ENCODE measurements at regions not wholly inside any gene's neighbourhood (a gene's known extent, or its start where the extent isn't known, plus 50 kb on each side); places are given as distances from the start of the nearest gene placed in this dataset.

DNA sequence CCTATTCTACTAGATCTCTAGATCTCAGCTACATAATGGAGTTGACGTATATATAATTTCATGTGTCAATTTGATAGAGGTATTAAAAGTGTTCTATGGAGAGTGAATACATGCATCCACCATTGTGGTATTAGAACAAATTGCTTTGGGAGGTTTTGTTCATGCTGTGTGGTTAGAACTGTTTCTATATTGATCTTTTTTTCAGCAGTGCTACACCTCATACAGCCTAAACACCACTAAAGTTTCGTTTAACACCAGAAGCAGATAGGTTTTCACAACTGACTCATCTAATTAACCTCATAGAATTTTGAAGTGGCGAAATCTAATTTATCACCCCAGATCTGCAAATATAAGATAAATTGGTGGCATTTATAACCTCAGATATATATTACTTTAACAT lies 269.4 kb upstream of the SEMA6A start:
- no peak for DNase-seq (ENCODE audit: low spot score)

DNA sequence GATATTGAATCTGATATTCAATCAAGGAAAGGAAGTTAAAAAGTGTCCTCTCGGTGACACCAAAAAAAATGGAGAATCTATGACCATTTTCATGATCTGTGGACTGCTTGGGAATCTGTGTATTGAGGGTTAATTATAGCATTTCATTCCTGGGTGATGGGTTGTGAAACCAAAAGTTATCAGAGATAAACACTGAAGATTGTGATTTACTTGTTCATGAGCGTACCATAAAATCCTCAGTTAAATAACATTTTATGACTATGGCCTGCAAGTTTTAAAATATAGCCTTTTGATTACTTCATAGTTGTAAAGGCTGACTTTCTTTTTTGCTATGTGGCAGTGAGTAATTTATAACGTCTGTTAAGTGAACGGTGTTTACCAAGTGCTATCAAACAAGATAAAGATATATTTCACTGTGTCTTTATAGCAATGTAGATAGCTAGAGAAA lies 267.9 kb upstream of the SEMA6A start:
- no peak for DNase-seq (ENCODE audit: low spot score)

DNA sequence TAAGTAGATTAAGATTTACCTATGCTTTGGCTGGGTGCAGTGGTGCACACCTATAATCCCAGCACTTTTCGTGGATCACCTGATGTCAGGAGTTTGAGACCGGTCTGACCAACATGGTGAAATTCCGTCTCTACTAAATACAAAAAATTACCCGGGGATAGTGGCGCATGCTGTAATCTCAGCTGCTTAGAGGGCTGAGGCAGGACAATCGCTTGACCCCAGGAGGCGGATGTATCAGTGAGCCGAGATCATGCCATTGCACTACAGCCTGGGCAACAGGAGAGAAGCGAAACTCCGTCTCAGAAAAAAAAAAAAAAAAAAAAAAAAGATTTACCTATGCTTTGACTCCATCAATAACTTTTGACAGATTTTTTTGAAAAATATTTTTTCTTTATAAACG lies 267.1 kb upstream of the SEMA6A start:
- DNase-seq (ENCODE audit: low spot score) = no peak

DNA sequence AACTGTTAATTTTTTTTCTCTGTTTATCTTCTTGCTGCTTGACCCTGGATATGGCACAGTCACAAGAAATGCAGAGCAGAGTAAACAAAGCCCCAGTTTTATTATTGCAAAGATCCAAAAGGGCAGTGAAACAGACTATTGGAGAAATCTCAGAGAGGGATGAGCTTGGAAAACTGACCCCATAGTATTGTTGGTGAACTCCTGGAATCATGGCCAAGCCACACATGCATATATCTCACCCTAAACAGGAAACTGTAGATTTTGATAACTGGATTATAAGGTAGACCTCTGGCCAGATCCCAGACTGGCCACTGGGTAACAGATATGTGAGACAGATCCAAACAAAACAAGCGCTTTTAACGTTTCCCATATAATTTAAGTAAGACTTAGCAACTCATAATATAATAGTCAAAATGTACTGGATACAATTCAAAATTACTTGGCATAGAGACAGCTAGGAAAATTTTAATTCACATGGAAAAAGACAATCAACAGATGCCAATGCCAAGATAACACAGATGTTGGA lies 263.5 kb upstream of the SEMA6A start:
- DNase-seq (ENCODE audit: low spot score) = no peak

DNA sequence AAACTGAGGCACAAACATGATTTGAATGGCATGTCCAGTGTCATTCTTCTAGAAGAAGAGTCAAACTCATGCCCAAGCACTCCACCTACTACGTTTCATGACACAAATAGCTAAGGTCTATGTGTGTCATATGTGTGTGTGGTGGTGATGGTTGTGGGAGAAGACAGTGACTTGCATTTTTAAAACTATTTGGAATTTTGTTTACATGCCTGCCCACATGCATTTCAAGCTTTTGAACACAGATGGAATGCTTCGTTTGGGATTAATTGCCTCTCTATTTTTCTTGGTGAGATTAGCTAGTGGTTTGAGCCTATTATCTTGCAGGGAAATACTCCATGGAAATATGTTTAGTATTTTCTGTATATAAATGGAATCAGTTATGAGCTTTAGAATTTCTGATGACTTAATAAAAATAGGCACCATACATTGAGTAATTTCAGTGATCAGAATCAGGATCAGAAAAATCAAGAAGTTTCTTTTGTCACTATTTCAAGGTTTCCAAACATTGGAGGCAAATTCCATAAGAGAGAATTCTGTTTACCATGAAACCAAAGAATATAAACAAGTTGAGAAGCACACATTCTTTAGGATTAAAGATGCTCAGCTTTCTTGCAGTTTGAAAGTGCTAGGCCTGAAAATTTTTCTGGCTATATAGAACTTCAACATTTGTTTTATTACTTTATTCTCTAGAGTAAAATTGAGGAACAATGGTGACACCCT lies 260.3 kb upstream of the SEMA6A start:
- DNase-seq (ENCODE audit: low spot score) = no peak

DNA sequence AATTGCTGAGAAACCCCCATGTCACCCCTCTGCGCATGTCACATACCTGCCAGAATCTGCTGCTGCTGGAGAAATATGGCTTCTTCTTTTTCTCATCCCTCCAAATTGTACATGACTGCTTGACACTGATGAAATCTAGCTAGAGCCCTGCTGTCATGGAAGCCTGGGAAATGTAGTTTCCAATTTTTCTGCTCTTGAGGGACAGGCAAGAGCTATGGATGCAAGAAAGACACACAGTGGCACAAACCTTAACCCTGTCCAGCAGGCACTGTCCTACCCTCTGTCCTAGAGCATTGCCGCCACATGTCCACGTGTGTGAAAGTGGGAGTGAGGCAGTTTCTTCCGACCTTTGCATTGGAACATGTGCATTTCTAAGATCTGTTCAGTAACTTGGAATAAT lies 255.5 kb upstream of the SEMA6A start:
- DNase-seq (ENCODE audit: low spot score) = no peak

DNA sequence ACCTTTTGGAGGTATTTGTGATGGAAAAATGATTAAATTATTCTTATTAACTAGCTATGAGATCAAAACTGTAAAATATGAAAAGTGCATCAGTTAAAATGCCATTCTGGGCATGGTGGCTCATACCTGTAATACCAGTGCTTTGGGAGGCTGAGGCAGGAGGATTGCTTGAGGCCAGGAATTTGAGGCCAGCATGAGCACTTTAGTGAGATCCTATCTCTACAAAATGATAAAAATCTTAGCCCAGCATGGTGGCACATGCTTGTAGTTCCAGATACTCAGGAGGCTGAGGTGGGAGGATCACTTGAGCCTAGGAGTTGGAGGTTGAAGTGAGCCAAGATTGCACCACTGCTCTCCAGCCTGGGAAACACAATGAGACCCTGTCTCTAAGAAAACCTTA lies 252.5 kb upstream of the SEMA6A start:
- no peak for DNase-seq (ENCODE audit: low spot score)

DNA sequence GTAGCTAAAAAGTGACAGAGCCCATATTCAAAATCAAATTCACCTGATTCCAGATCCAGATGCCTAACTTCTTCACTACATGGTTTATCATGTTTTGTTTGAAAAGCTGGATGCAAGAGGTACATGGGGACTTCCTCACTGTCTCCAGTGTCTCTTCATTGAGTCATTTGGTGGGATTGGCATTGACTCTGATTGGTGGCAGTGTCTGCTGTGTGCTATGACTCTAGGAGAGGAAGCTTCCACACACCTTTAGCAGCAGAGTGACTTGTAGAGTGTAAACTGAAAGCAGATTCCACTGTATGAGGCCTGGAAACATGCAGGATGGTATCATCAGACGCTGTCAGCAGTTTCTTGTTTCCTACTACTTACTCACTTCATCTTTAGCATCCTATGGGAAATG lies 250.9 kb upstream of the SEMA6A start:
- DNase-seq (ENCODE audit: low spot score) = no peak

DNA sequence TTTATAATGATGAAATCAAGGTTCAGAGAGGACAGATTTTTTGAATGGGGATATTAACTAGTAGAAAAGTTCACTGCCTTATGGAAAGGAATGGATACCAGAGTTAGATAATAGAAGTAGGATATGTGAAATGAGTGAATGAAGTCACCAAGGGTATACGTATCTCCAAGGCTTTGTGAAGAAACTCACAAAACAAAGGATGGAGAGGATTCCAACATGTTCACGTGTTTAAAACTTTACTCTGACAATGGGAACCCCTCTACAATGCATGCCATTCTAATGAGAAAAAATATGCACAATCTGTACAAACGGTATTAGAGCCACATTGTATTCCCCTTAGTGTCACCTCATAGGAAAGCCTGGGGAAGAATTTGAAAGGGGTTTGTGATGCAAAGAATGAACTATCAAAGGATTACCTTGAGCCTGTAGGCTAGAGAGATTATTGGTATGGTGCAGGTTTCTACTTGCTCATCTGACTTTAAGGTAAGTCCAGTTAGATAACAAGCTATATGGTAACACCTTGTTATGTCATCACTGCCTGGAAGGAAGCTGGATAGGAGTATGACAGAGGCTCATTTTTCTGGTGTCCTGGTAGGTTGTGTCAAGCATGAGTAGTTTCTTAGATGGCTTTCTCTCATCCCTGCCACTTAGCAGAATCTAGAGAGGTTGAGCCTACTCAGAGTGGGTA lies 250.3 kb upstream of the SEMA6A start:
- DNase-seq (ENCODE audit: low spot score) = no peak

DNA sequence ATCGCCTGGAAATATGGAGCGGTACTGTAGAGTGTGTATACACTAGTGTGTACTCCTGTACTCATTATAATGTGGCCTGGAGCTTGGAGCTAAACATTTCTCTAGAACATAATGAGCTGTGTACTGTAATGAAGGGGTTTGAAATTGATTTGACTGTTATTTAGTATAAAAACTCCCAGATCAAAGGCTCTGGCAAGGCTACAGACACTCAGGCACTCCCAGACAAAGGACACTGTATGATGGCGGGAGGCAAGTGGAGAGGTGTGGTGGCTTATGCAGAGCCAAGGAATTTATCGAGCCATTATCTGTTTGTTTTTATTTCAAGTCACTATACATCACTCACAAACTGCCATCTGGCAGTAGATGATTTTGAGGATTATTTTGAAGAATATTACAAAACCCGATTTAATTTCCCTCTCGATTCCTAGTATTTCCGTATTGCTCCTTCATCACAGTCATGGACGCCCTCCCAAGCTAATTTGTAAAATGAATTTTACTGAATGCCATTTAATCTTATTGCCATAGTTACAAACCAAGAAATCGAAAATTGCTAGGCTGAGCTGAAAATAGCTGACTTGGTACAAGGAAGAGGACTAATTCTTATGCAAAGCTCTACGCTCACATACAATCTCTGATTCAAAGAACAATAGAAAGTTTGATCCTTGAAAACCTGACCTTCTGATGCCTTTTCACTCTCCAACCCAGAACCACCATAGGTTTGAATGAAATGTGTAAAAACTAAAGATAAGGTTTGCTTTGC lies 240.2 kb upstream of the SEMA6A start:
- DNase-seq (ENCODE audit: low spot score) = no peak

DNA sequence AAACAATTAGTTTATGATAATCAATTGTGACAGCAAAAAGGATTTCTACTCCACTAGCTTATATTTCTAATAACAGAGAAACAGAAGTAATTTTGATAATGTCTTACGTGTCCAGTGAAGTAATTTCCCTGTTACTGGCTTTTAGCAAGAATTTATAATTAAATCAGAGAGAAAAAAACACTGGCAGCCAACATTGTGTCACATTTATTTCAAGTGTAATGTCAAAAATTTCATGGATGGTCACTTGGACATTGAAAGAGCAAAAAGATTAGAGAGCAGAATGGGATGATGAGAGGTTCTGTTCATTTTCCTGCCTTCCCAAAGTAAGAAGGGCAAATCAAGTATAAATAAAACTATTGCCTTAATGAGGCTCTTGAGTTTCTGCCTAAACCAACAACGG lies 239.3 kb upstream of the SEMA6A start:
- DNase-seq (ENCODE audit: low spot score) = no peak

DNA sequence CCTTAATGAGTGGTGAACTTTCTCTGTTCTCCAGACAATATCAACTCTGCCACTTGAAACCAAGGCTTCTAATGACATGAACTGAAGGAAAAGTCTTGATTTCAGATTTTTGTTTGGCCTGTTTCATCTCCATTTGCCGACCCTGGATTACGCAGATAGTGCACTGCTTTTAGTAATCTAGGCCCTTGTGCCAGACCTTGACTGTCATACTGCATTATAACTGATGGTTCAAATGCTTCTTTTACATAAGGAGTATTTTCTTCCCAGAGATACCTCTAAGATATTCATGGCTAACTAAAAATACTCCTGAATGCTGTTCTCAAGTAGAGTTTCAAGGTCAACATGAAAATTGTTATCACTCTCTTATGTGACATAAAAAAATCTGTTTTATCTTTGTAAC lies 238.7 kb upstream of the SEMA6A start:
- DNase-seq (ENCODE audit: low spot score) = no peak

DNA sequence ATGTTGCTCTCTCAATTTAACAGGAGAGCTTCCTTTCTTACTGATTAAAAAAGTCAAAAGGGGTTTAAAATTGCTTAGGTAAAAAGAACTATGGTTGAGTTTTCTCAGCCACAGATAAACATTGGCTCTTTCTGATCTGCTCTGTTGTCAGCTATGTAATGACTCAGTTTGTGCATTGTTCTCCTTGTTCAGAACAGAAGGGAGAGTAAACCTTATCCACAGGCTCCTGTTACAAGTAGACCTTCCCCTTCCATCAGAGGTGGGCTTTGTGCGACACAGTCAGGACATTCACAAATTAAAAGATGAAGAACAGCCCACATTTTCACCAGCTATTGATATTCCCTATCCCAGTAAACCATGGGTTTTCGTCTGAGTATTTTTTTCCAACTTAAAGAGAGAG lies 236.3 kb upstream of the SEMA6A start:
- DNase-seq (ENCODE audit: low spot score) = no peak

DNA sequence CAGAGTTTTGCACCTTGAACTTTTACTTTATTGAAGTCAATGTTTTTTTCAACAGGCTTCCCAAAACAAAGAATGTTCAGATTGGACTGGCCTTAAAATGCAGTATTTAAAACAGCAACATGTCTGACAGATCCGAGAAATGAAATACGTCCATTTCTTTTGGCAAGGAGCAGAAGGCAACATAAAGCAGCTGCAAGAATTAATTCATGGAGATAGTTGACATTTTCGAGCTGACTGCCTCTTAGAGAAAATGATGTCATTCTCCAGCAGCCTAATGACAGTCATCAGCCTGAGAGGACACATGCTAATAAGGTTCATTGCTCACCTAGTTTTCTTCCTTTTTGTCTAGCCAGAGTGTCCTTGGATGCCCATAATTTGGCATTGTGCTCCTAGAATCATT lies 232.2 kb upstream of the SEMA6A start:
- no peak for DNase-seq (ENCODE audit: low spot score)

DNA sequence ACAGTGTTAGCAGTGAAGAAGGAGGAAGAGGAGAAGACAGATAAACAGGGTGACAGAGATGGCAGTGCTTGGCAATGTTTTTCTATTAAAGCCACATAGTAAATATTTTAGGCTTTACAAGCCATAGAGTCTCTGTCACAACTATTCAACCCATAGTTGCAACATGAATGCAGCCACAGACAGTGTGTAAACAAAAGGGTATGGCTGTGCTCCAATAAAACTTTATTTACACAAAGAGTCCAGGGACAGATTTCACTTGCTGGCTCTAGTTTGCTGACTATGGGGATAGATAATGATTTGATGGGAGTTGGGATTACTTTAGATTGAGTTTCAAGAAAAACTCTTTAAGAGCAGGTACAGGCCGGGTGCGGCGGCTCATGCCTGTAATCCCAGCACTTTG lies 224.8 kb upstream of the SEMA6A start:
- no peak for DNase-seq (ENCODE audit: low spot score)

DNA sequence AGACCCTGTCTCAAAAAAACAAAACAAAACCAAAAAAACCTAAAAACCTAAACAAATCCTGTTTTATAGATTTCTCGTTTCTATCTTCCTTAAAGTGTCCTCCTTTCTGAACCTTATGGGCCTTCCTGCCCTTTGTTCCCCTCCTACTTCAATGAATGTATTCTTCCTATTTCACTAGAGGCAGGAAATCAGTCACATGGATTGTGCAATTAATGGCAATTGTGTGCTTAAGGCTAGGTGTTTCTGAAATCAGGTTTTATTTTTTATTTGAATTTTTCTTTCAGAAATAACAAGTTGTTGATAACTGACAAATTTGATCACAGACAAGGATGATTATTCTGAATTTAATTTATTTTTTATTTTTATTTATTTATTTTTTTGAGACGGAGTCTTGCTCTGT lies 220.6 kb upstream of the SEMA6A start:
- DNase-seq (ENCODE audit: low spot score) = no peak

DNA sequence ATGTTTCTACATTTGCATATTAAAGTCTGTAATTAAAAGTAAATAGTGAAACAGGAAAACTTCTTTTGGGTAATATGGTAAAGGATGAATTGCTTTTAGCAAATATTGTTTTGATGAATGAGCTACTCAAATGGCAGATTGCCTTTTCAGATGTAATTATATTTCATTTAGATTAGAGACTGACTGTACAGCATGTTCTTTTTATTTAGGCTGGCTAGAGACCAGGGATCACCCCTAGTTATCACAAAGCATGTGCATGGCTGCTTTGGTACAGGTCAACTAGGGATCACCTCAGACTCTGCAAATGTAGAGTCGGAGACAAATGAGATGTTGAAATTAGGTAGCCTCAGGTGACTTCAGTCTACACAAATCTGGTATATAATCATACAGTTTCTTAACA lies 214.9 kb upstream of the SEMA6A start:
- DNase-seq (ENCODE audit: low spot score) = no peak

DNA sequence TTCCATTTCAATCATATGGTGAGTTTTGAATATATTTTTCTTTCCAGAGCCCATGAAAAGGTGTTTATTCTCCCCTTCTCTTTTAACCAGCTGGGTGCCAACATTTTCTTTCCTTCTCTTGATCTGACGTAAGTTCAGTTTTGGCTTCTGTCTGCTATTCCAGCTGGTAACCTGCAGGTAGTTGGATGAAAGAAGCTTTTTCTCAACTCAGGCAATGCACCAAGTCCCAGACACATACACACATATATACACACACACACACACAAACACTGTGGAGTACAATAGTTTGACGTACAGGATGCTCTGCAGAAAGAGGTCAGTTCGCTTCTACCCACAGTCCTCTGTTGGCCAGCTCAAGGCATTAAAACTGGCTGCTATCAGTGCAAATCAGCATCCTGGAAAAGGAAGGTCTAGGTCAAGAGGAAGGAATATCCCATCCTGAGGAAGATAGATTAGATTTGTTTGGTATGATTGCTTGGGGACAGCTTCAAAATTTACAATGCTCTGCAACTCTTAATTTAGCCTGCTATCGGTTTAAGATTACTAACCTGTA lies 214.3 kb upstream of the SEMA6A start:
- DNase-seq (ENCODE audit: low spot score) = no peak

DNA sequence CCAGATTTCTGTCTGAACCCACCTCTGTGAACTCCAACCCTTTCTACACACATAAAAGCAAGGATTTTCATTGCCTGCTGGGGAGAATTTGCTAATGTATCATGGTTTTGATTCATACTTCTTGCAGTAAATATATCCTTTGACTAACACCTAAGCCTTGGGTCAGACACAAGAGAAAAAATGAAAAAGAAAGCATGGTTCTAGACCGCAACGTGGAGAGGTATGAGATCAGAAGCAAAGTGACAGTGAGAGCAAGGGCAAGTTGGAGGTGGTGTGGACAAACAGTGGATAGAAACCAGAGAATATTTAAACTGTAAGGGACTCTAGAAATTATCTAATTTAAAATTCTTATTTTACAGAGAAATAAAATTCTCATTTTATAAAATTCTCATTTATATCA lies 212.9 kb upstream of the SEMA6A start:
- DNase-seq (ENCODE audit: low spot score) = no peak

DNA sequence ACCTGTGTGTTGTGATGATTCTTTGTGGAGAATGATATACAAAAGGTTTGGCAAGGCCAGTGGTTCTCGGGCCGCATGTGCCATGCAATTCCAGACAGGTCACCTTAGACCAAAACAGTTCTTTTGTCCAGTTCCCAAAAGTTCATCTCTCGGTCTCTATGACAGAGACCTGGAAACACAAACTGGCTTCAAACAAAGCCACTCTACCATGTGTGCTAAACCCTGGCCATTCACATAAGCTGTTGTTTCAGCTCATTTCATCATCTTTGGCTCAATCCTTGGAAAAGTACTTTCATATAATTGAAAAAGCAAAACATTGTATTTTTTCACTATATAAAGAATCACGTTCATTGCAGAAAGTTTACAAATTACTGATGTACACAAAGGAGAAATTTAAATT lies 210.5 kb upstream of the SEMA6A start:
- DNase-seq (ENCODE audit: low spot score) = no peak

DNA sequence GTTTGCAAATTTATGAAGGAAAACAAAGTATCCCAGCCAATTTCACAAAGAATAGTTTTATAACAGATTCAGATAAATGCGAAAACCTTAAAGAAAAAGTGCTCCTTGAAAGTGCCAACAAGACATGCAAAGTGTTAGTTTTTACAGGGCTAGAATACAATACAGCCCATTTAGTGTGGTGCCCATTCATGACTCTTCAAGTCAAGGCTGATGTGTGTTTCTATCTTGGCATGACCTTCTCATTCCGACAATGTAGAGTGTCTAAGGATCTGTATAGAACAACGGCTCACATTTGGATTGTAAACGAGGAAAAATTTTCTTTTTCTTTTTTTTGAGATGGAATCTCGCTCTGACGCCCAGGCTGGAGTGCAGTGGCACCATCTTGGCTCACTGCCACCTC lies 205.2 kb upstream of the SEMA6A start:
- no peak for DNase-seq (ENCODE audit: low spot score)

DNA sequence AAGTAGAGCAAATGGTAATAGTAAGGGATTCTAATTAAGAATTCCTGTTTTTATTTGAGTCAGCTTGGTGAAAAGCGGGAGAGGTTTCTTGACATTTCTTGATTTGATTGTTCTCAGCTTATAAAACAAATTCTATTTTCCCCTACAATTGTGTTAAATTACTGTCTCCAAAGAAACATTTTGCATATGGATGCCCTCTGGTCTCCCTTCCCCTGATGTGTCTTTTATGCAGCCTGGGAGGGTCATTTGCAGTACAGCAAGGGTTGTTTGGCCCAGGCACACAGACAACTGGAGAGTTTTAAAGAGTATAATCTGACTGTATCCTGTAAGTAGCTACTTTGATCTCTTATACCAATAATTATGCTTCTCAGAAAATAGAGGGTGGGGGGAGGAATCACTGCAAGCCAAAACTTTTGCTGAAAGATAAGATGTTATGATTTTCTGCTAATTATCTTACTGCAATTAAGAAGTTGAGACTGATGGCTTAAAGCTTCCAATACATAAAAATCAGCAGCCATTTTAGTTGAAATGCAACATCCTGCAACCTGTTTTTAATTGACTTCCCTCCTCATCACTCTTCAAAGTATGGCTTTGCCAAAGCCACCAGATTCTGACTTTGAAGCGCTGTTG lies 204.1 kb upstream of the SEMA6A start:
- no peak for DNase-seq (ENCODE audit: low spot score)

All from CD4-positive, alpha-beta T cell treated with Interleukin-6 at 100 ng/mL for 8 hours (primary cell).